ENCODE measurements at regions not wholly inside any gene's neighbourhood (a gene's known extent, or its start where the extent isn't known, plus 50 kb on each side); places are given as distances from the start of the nearest gene placed in this dataset.

DNA sequence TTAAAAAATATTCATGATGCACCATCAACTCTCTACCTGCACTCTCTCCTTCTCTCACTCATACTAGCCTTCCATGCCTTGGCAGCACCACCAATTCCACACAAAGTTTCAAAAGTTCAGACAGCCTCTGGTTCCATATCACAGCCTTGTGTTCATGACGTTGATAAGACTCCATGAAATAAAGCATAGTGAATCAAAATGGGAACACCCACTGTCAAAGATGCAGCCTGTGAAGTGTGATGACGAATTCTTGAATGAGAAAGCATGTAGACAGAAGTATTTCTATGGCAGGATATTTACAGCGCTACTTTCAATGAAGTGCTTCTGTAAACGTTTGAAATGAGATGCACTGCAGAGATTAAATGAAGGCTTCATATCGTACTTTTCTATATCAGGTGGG, 77.3 kb upstream of the FERMT1 start:
- H3K9me3 ChIP-seq (ENCODE audit: insufficient read depth, low read depth, low read length), result no peaks in the 10 kb centered on the region
- no peak overlapping the region for H2BK5ac ChIP-seq (ENCODE audit: low read depth, low read length, poor library complexity)
- no peak overlapping the region for H3K23ac ChIP-seq (ENCODE audit: low read length)
- DNase-seq, result no peak
- H2BK120ac ChIP-seq (ENCODE audit: insufficient read depth, low read length, poor library complexity), result no peak overlapping the region
- no peak overlapping the region for H4K12ac ChIP-seq (ENCODE audit: low read depth, low read length)
- H3K4ac ChIP-seq (ENCODE audit: low read depth, low read length), result no peak overlapping the region
- WGBS (ENCODE audit: extremely low coverage, insufficient coverage, insufficient read length), result no CpG with 5 or more reads among the region's 5 CpGs
- H3K79me1 ChIP-seq (ENCODE audit: low read length), result no peaks in the 10 kb centered on the region
- H2BK12ac ChIP-seq (ENCODE audit: low read length), result no peak overlapping the region
- no peaks in the 10 kb centered on the region for H3K4me1 ChIP-seq (ENCODE audit: control insufficient read depth in 1 of 2, insufficient read depth in 2 of 2, low read length in 2 of 2)
- no peak overlapping the region for H3K4me2 ChIP-seq (ENCODE audit: low read length)
- H3K27ac ChIP-seq (ENCODE audit: low read depth, low read length), result no peak overlapping the region
- no peak overlapping the region for H3K14ac ChIP-seq (ENCODE audit: low read length)
- no peaks in the 10 kb centered on the region for H3K79me2 ChIP-seq (ENCODE audit: control insufficient read depth, insufficient read depth, low read length, poor library complexity)
- H3K27me3 ChIP-seq (ENCODE audit: insufficient read depth, low read length), result no peaks in the 10 kb centered on the region
- H3K9ac ChIP-seq (ENCODE audit: low read length), result no peak overlapping the region
- H4K91ac ChIP-seq (ENCODE audit: low read depth, low read length), result no peak overlapping the region
- H3K18ac ChIP-seq (ENCODE audit: low read length), result no peak overlapping the region
- H3K36me3 ChIP-seq (ENCODE audit: control insufficient read depth in 1 of 2, insufficient read depth in 2 of 2, low read length in 2 of 2), result no peaks in the 10 kb centered on the region
- no peak overlapping the region for H3K4me3 ChIP-seq (ENCODE audit: low read depth, low read length)
- H2AFZ ChIP-seq (ENCODE audit: insufficient read depth, low read length, poor library complexity), result no peak overlapping the region
- no peak overlapping the region for H2AK5ac ChIP-seq (ENCODE audit: low read length)
- H4K8ac ChIP-seq (ENCODE audit: low read depth, low read length), result no peak overlapping the region

DNA sequence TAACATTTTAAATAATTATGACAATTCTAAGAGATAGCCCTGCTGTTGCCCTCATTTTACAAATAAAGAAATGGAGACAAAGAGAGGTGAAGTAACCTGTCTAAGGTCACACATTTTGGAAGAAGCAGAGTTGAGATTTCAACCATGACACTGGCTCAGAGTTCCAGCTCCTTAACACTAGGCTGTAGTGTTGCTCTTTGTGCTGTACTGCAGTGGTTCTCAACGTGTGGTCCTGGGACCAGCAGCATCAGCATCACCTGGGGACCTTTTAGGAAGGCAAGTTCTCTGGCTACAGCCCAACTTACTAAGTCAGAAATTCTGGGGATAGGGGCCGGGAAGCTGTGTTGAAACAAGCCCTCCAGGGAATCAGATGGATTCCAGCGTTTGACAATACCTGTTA, 62.4 kb upstream of the FERMT1 start:
- no peaks in the 10 kb centered on the region for H3K79me2 ChIP-seq (ENCODE audit: control insufficient read depth, insufficient read depth, low read length, poor library complexity)
- no peaks in the 10 kb centered on the region for H3K4me1 ChIP-seq (ENCODE audit: control insufficient read depth in 1 of 2, insufficient read depth in 2 of 2, low read length in 2 of 2)
- H3K9me3 ChIP-seq (ENCODE audit: insufficient read depth, low read depth, low read length), result peaks cover 2% of the 10 kb centered on the region
- no peaks in the 10 kb centered on the region for H3K27me3 ChIP-seq (ENCODE audit: insufficient read depth, low read length)
- no peak overlapping the region for H3K14ac ChIP-seq (ENCODE audit: low read length)
- H4K8ac ChIP-seq (ENCODE audit: low read depth, low read length), result no peak overlapping the region
- no peak overlapping the region for H2BK5ac ChIP-seq (ENCODE audit: low read depth, low read length, poor library complexity)
- H3K4me3 ChIP-seq (ENCODE audit: low read depth, low read length), result no peak overlapping the region
- no peaks in the 10 kb centered on the region for H3K79me1 ChIP-seq (ENCODE audit: low read length)
- DNase-seq, result no peak
- no peak overlapping the region for H4K91ac ChIP-seq (ENCODE audit: low read depth, low read length)
- H2BK120ac ChIP-seq (ENCODE audit: insufficient read depth, low read length, poor library complexity), result no peak overlapping the region
- no peak overlapping the region for H2AK5ac ChIP-seq (ENCODE audit: low read length)
- no peaks in the 10 kb centered on the region for H3K36me3 ChIP-seq (ENCODE audit: control insufficient read depth in 1 of 2, insufficient read depth in 2 of 2, low read length in 2 of 2)
- H2AFZ ChIP-seq (ENCODE audit: insufficient read depth, low read length, poor library complexity), result no peak overlapping the region
- no peak overlapping the region for H3K4ac ChIP-seq (ENCODE audit: low read depth, low read length)
- WGBS (ENCODE audit: extremely low coverage, insufficient coverage, insufficient read length), result no CpG with 5 or more reads among the region's 3 CpGs
- H3K23ac ChIP-seq (ENCODE audit: low read length), result no peak overlapping the region
- no peak overlapping the region for H3K27ac ChIP-seq (ENCODE audit: low read depth, low read length)
- no peak overlapping the region for H3K4me2 ChIP-seq (ENCODE audit: low read length)
- H2BK12ac ChIP-seq (ENCODE audit: low read length), result no peak overlapping the region
- H3K9ac ChIP-seq (ENCODE audit: low read length), result no peak overlapping the region
- H3K18ac ChIP-seq (ENCODE audit: low read length), result no peak overlapping the region
- no peak overlapping the region for H4K12ac ChIP-seq (ENCODE audit: low read depth, low read length)

DNA sequence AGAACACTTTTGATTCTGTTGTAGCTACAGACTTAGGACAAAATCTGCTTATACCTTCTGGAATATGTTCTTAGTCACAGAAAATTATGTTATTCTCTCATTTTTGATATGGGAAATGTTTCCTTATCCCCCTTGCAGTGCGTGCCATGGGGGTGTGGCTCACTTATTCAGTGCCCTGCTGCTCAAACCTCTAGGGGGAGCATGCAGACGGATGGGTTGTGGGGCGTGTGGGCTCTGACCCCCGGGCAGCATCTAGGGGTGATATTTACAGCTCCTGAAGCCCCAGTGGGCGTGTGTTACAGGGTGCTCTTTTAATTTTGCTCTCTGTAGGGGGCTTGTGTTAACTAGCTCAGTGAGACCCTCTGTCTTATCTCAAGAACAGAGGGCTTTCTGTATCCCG, 61.3 kb upstream of the FERMT1 start:
- Histone ChIP-seq H3K27me3 (ENCODE audit: insufficient read depth, low read length) (no peaks in the 10 kb centered on the region), H3K9ac (ENCODE audit: low read length) (no peak overlapping the region), H3K79me2 (ENCODE audit: control insufficient read depth, insufficient read depth, low read length, poor library complexity) (no peaks in the 10 kb centered on the region), H2AK5ac (ENCODE audit: low read length) (no peak overlapping the region), H3K9me3 (ENCODE audit: insufficient read depth, low read depth, low read length) (peaks cover 2% of the 10 kb centered on the region), H3K4me3 (ENCODE audit: low read depth, low read length) (no peak overlapping the region), H3K4me1 (ENCODE audit: control insufficient read depth in 1 of 2, insufficient read depth in 2 of 2, low read length in 2 of 2) (no peaks in the 10 kb centered on the region), H3K23ac (ENCODE audit: low read length) (no peak overlapping the region), H4K12ac (ENCODE audit: low read depth, low read length) (no peak overlapping the region), H3K14ac (ENCODE audit: low read length) (no peak overlapping the region), H4K8ac (ENCODE audit: low read depth, low read length) (no peak overlapping the region), H3K27ac (ENCODE audit: low read depth, low read length) (no peak overlapping the region), H2BK5ac (ENCODE audit: low read depth, low read length, poor library complexity) (no peak overlapping the region), H3K36me3 (ENCODE audit: control insufficient read depth in 1 of 2, insufficient read depth in 2 of 2, low read length in 2 of 2) (no peaks in the 10 kb centered on the region), H2BK12ac (ENCODE audit: low read length) (no peak overlapping the region), H3K4me2 (ENCODE audit: low read length) (no peak overlapping the region), H2AFZ (ENCODE audit: insufficient read depth, low read length, poor library complexity) (no peak overlapping the region), H4K91ac (ENCODE audit: low read depth, low read length) (no peak overlapping the region), H3K79me1 (ENCODE audit: low read length) (no peaks in the 10 kb centered on the region), H2BK120ac (ENCODE audit: insufficient read depth, low read length, poor library complexity) (no peak overlapping the region), H3K18ac (ENCODE audit: low read length) (no peak overlapping the region), H3K4ac (ENCODE audit: low read depth, low read length) (no peak overlapping the region)
- DNase-seq, result no peak
- no CpG with 5 or more reads among the region's 6 CpGs for WGBS (ENCODE audit: extremely low coverage, insufficient coverage, insufficient read length)

DNA sequence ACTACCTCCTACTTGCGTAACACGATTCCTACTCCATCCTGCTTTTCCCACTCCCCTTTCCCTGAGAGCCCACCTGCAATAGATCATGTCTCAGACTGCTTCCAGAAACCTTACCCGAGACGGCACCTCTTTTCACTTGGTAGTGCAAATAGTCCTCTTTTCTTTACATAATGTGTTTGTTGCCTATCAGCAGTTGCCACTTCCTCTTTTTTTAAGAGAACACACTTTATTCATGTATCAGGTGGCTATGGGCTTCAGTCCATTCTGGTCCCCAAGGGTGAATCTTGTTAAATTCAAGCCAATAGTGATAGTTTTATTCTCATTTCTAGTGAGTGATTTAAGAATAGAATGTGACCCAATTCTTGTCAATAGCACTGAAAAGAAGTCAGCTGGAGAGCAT, 57.7 kb upstream of the FERMT1 start:
- no peak for DNase-seq
- Histone ChIP-seq H3K27ac (ENCODE audit: low read depth, low read length) (no peak overlapping the region), H2AFZ (ENCODE audit: insufficient read depth, low read length, poor library complexity) (no peak overlapping the region), H2BK5ac (ENCODE audit: low read depth, low read length, poor library complexity) (no peak overlapping the region), H4K8ac (ENCODE audit: low read depth, low read length) (no peak overlapping the region), H3K9me3 (ENCODE audit: insufficient read depth, low read depth, low read length) (peaks cover 2% of the 10 kb centered on the region), H3K14ac (ENCODE audit: low read length) (no peak overlapping the region), H2BK120ac (ENCODE audit: insufficient read depth, low read length, poor library complexity) (no peak overlapping the region), H3K79me2 (ENCODE audit: control insufficient read depth, insufficient read depth, low read length, poor library complexity) (no peaks in the 10 kb centered on the region), H3K23ac (ENCODE audit: low read length) (no peak overlapping the region), H3K36me3 (ENCODE audit: control insufficient read depth in 1 of 2, insufficient read depth in 2 of 2, low read length in 2 of 2) (no peaks in the 10 kb centered on the region), H3K4ac (ENCODE audit: low read depth, low read length) (no peak overlapping the region), H3K4me3 (ENCODE audit: low read depth, low read length) (no peak overlapping the region), H2AK5ac (ENCODE audit: low read length) (no peak overlapping the region), H3K9ac (ENCODE audit: low read length) (no peak overlapping the region), H3K4me1 (ENCODE audit: control insufficient read depth in 1 of 2, insufficient read depth in 2 of 2, low read length in 2 of 2) (no peaks in the 10 kb centered on the region), H4K12ac (ENCODE audit: low read depth, low read length) (no peak overlapping the region), H4K91ac (ENCODE audit: low read depth, low read length) (no peak overlapping the region), H2BK12ac (ENCODE audit: low read length) (no peak overlapping the region), H3K79me1 (ENCODE audit: low read length) (no peaks in the 10 kb centered on the region), H3K18ac (ENCODE audit: low read length) (no peak overlapping the region), H3K27me3 (ENCODE audit: insufficient read depth, low read length) (no peaks in the 10 kb centered on the region), H3K4me2 (ENCODE audit: low read length) (no peak overlapping the region)
- WGBS (ENCODE audit: extremely low coverage, insufficient coverage, insufficient read length), result no CpG with 5 or more reads among the region's 4 CpGs

Measured in trophoblast cell (in vitro differentiated cells and primary cell).